Bronchial epithelial cell (primary cell): ENCODE measurements at regions not wholly inside any gene's neighbourhood (a gene's known extent, or its start where the extent isn't known, plus 50 kb on each side); places are given as distances from the start of the nearest gene placed in this dataset.

Experiments
- DNase-seq: peaks from one replicate; pipeline ENCODE4 v3.0.0-alpha.2; 2010; ENCODE audit warnings: low read depth
- FAIRE-seq: peaks from 2 replicates; lab custom pipeline; 2011; peaks lifted over from hg19 to GRCh38; lab: Jason Lieb, UNC
- H3K27me3 ChIP-seq: 2 replicates; pipeline ENCODE4 v1.5.1; 2011; ENCODE audit warnings: low read length; ENCODE audit not compliant: control insufficient read depth, insufficient read depth
- H3K36me3 ChIP-seq: 2 replicates; pipeline ENCODE4 v1.5.1; 2011; ENCODE audit warnings: low read length; ENCODE audit not compliant: control insufficient read depth, insufficient read depth
- H3K4me3 ChIP-seq: 2 replicates; pipeline ENCODE4 v1.5.1; 2011; ENCODE audit warnings: mild to moderate bottlenecking, low read depth, low read length, control low read depth
- TF ChIP-seq, protein P1 (sequence below): IDR thresholded peaks from 2 replicates; pipeline ENCODE4 v1.5.1; 2011; ENCODE audit warnings: mild to moderate bottlenecking, moderate library complexity, low read length, control low read depth, inconsistent platforms; ENCODE audit not compliant: insufficient read depth, severe bottlenecking

DNA sequence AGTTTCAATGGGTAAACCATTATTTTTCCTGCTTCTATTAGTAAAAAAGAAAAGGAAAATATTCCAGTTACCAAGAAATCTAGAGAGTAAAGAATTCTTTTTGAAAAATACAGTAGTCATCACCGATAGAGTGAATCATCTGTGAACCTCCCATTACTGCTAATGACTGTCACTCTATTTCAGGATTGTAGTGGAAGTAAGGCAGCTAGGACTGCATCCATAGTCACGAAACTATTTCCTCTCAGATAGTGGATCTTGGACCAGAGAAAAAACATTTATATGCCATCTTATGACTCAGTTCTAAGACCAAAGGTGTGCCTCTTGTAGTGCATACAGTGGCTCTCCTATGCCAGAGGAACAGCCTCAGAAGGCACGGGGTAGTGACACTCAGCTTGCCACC, 173.9 kb upstream of the PLEKHA5 start:
- no peak overlapping the region for H3K4me3 ChIP-seq
- peak; percentile 19 for DNase-seq
- H3K27me3 ChIP-seq: peaks cover 1% of the 10 kb centered on the region
- no peak for FAIRE-seq
- no peaks in the 10 kb centered on the region for H3K36me3 ChIP-seq
- TF ChIP-seq, protein P1, sequence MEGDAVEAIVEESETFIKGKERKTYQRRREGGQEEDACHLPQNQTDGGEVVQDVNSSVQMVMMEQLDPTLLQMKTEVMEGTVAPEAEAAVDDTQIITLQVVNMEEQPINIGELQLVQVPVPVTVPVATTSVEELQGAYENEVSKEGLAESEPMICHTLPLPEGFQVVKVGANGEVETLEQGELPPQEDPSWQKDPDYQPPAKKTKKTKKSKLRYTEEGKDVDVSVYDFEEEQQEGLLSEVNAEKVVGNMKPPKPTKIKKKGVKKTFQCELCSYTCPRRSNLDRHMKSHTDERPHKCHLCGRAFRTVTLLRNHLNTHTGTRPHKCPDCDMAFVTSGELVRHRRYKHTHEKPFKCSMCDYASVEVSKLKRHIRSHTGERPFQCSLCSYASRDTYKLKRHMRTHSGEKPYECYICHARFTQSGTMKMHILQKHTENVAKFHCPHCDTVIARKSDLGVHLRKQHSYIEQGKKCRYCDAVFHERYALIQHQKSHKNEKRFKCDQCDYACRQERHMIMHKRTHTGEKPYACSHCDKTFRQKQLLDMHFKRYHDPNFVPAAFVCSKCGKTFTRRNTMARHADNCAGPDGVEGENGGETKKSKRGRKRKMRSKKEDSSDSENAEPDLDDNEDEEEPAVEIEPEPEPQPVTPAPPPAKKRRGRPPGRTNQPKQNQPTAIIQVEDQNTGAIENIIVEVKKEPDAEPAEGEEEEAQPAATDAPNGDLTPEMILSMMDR: no peak

DNA sequence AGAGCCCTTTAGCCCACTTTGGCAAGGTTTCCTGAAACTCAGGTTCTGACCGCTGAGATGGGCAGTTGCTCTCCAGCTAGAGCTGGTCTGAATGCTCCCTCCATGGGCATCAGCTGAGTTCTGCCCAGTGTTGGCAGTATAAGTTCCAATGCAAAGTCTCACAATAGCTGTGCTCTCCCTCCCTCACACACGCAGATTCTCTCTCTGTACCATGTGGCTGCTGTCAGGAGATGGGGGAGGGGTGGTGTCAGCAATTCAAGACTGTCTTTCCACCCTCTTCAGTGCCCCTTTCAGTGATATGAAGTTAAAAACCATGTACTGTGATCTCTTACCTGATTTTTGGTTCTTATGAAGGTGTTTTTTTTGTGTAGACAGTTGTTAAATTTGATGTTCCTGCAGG, 164.3 kb upstream of the PLEKHA5 start:
- no peak overlapping the region for H3K4me3 ChIP-seq
- no peak for FAIRE-seq
- TF ChIP-seq, protein P1: no peak
- no peaks in the 10 kb centered on the region for H3K36me3 ChIP-seq
- no peak for DNase-seq
- H3K27me3 ChIP-seq: no peaks in the 10 kb centered on the region

DNA sequence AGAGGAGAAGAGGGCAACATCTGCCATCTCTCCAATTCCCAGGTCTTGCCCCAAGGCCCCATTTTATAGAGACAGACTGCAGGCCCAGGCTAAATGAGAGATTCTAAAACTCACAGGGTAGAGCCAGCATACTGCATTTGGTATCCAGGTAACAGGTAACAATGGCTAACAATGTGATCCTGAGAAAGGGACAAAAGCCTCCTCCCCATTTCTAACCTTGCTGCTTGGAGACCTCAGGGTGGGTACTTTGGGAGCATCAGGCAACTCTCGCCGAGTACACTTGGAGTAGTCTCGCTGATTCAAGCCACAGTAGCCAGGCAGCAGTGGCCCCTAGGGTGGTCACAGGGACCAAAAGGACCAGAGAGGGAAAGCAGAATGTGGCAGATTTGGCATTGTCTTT, 162.6 kb upstream of the PLEKHA5 start:
- Histone ChIP-seq H3K36me3 (no peaks in the 10 kb centered on the region), H3K27me3 (no peaks in the 10 kb centered on the region), H3K4me3 (no peak overlapping the region)
- FAIRE-seq: peak; percentile 7
- TF ChIP-seq, protein P1: no peak
- DNase-seq: no peak

DNA sequence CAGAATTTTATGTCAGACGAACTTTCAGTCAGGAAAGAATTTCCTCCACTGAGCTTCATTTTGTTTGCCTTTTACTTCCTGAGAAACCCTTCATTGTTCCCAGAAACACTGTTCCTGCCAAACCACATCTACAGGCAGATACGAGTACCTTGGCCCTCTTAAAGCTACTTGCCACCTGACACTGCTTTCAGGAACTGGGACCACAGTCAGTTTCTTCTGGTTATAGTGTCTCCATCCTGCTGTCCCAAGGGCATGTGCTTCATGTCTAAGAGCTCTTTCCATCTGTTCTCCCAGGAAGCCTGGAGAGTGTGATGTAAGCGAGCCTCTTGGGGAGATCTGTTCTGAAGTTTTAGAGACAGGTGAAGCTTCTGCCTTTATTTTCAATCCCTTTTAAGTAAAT, 161.7 kb upstream of the PLEKHA5 start:
- Histone ChIP-seq H3K27me3 (no peaks in the 10 kb centered on the region), H3K4me3 (no peak overlapping the region), H3K36me3 (no peaks in the 10 kb centered on the region)
- FAIRE-seq (no peak), DNase-seq (peak; percentile 5)
- TF ChIP-seq, protein P1: no peak

DNA sequence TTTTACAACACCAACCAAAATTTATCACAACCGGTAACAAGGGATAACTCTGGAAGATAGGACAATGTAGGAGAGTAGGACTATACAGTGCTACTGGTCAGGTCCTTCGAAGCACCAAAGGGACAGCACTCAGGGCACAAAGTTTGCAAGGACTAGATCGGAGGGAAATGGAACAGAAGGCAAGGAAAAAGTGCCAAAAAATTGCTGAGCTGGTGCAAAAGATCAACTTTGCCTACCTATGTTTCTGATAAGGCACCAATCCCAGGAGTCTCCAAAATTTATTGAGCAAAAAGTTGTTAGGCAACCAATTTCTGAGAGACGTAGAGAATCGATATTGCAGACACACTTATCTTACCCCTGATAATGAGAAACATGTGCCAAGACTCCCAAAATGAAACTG, 160.0 kb upstream of the PLEKHA5 start:
- H3K4me3 ChIP-seq: no peak overlapping the region
- DNase-seq (no peak), FAIRE-seq (no peak)
- H3K27me3 ChIP-seq: no peaks in the 10 kb centered on the region
- H3K36me3 ChIP-seq: no peaks in the 10 kb centered on the region
- TF ChIP-seq, protein P1: no peak

DNA sequence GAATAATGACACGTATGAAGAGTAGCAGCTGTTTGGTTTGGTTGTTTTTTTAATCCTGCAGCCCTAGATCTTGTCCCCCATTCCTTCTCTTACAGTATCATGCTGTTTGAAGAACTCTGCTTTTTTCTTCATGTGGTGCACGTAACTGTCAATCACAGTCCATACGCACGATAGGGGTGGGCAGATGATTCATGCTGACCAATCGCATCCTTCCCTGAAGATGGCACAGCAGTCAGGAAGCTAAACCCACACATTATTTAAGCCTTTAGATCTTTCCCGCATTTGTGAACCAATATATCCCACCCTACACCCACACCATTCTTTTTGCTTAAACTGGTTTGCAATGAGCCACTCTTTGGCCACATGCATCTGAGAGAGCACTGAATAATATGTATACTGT, 158.9 kb upstream of the PLEKHA5 start:
- H3K4me3 ChIP-seq: no peak overlapping the region
- peak; percentile 70 for FAIRE-seq
- TF ChIP-seq, protein P1: no peak
- no peaks in the 10 kb centered on the region for H3K27me3 ChIP-seq
- no peaks in the 10 kb centered on the region for H3K36me3 ChIP-seq
- no peak for DNase-seq
